GM12878 (cell line): ENCODE measurements at regions not wholly inside any gene's neighbourhood (a gene's known extent, or its start where the extent isn't known, plus 50 kb on each side); places are given as distances from the start of the nearest gene placed in this dataset.

Source experiments
- ATAC-seq: fragments of 200-7000 bp; cut with Tn5 transposase; 3 replicates; pipeline ENCODE4 v1.9.1; 2020; ENCODE audit warnings: mild to moderate bottlenecking, moderate library complexity
- BruUV-seq: library from RNA; stranded (reverse); fragments of 400-500 nt; replicated peaks from 2 replicates; lab custom pipeline; 2021; lab: Mats Ljungman, UMichigan
- CTCF ChIA-PET: fragments of 300-600 bp; sonication (Branson Sonifier 250); formaldehyde crosslinking; extraction: SDS; loops from one replicate; lab custom pipeline; 2021; ENCODE audit warnings: inconsistent platforms; lab: Yijun Ruan, JAX
- POLR2A ChIA-PET: fragments of 350-600 bp; formaldehyde crosslinking; extraction: SDS; loops from one replicate; lab custom pipeline; 2021; ENCODE audit warnings: inconsistent platforms; lab: Charles Lee
- RAD21 ChIA-PET: fragments of 300-600 bp; sonication (Branson Sonifier 250); formaldehyde crosslinking; loops from one replicate; lab custom pipeline; 2023; ENCODE audit warnings: antibody characterized with exemption; ENCODE audit not compliant: unreplicated experiment; lab: Charles Lee
- SMC1A ChIA-PET: fragments of 300-600 bp; sonication (Branson Sonifier 250); formaldehyde crosslinking; loops from one replicate; lab custom pipeline; 2023; ENCODE audit not compliant: unreplicated experiment, uncharacterized antibody; lab: Charles Lee
- DNase-seq: peaks from one replicate; pipeline ENCODE4 v3.0.0-alpha.2; 2011; ENCODE audit warnings: low read depth, low spot score
- FAIRE-seq: peaks from 3 replicates; lab custom pipeline; 2011; peaks lifted over from hg19 to GRCh38; lab: Jason Lieb, UNC
- H2AFZ ChIP-seq: 2 replicates; pipeline ENCODE4 v1.6.0; 2011; ENCODE audit warnings: low read depth, low read length, control low read depth; ENCODE audit not compliant: control insufficient read depth
- H3K27ac ChIP-seq: 2 replicates; pipeline ENCODE4 v1.5.1; 2011; ENCODE audit warnings: control low read depth; ENCODE audit not compliant: control insufficient read depth, insufficient read depth
- H3K27me3 ChIP-seq, 2 experiments: replicated peaks in 1 of 2; 2 replicates each; pipeline versions ENCODE4 v1.6.0 to v1.6.1; 2011; ENCODE audit warnings: low read length in 1 of 2; ENCODE audit not compliant: control insufficient read depth in 2 of 2, insufficient read depth in 2 of 2
- H3K36me3 ChIP-seq, 2 experiments: 2 replicates each; pipeline ENCODE4 v1.5.1; 2011; ENCODE audit warnings: low read length in 1 of 2; ENCODE audit not compliant: control insufficient read depth in 2 of 2, insufficient read depth in 2 of 2
- H3K4me1 ChIP-seq: 2 replicates; pipeline ENCODE4 v1.6.1; 2011; ENCODE audit warnings: mild to moderate bottlenecking, low read length, moderate library complexity, mixed read lengths; ENCODE audit not compliant: control insufficient read depth, insufficient read depth
- H3K4me2 ChIP-seq: 2 replicates; pipeline ENCODE4 v1.6.0; 2011; ENCODE audit warnings: control low read depth; ENCODE audit not compliant: control insufficient read depth, insufficient read depth
- H3K4me3 ChIP-seq: fragments of 200-600 bp; sonication (generic); 2 replicates; pipeline ENCODE4 v1.5.1; 2016
- H3K79me2 ChIP-seq: 2 replicates; pipeline ENCODE4 v1.6.0; 2011; ENCODE audit warnings: low read length; ENCODE audit not compliant: control insufficient read depth, insufficient read depth
- H3K9ac ChIP-seq: 2 replicates; pipeline ENCODE4 v1.8.0; 2011; ENCODE audit warnings: low read length, control low read depth, mixed read lengths; ENCODE audit not compliant: control insufficient read depth, insufficient read depth
- H3K9me3 ChIP-seq: replicated peaks from 3 replicates; pipeline ENCODE4 v1.5.1; 2011; ENCODE audit warnings: mild to moderate bottlenecking, low read length; ENCODE audit not compliant: control insufficient read depth, insufficient read depth
- H4K20me1 ChIP-seq: 2 replicates; pipeline ENCODE4 v1.6.0; 2011; ENCODE audit not compliant: control insufficient read depth, insufficient read depth
- BCL3 ChIP-seq: IDR thresholded peaks from 2 replicates; pipeline ENCODE4 v1.6.1; 2011; ENCODE audit warnings: borderline replicate concordance, low read depth, mild to moderate bottlenecking, moderate library complexity, low read length; ENCODE audit not compliant: insufficient read depth, poor library complexity, severe bottlenecking
- BHLHE40 ChIP-seq, 2 experiments: fragments of 450-650 bp in 1 of 2; IDR thresholded peaks; 2 replicates each; pipeline ENCODE4 v1.6.1; 2011 to 2017; ENCODE audit warnings: low read depth in 2 of 2, borderline replicate concordance in 1 of 2, improper control_type of control experiment in 1 of 2, low read length in 1 of 2, mild to moderate bottlenecking in 1 of 2
- CEBPB ChIP-seq, 2 experiments: fragments of 150-350 bp in 1 of 2; IDR thresholded peaks; 2 replicates each; pipeline ENCODE4 v1.6.1; 2012 to 2014; ENCODE audit warnings: low read depth in 2 of 2, low read length in 2 of 2, borderline replicate concordance in 1 of 2, inconsistent platforms in 1 of 2
- E2F4 ChIP-seq: IDR thresholded peaks from 2 replicates; pipeline ENCODE4 v1.6.1; 2012; ENCODE audit warnings: low read depth, low read length, improper control_type of control experiment
- EED ChIP-seq: sonication (generic); IDR thresholded peaks from 2 replicates; pipeline ENCODE4 v1.6.1; 2016; ENCODE audit warnings: antibody characterized with exemption, low read depth
- HDGF ChIP-seq: fragments of 450-650 bp; IDR thresholded peaks from 2 replicates; pipeline ENCODE4 v1.6.1; 2016; ENCODE audit warnings: antibody characterized with exemption
- NR2C2 ChIP-seq: IDR thresholded peaks from 2 replicates; pipeline ENCODE4 v1.6.1; 2011; ENCODE audit warnings: borderline replicate concordance, low read depth; ENCODE audit not compliant: control insufficient read depth, insufficient read length
- PML ChIP-seq: IDR thresholded peaks from 2 replicates; pipeline ENCODE4 v1.6.1; 2012; ENCODE audit warnings: low read length, inconsistent platforms
- PRDM15 ChIP-seq: fragments of 450-650 bp; formaldehyde crosslinking; IDR thresholded peaks from 2 replicates; pipeline ENCODE4 v1.4.0; 2020; ENCODE audit warnings: mild to moderate bottlenecking, moderate library complexity
- ZBTB4 ChIP-seq: fragments of 450-650 bp; formaldehyde crosslinking; IDR thresholded peaks from 2 replicates; pipeline ENCODE4 v1.4.0; 2022; ENCODE audit warnings: mild to moderate bottlenecking, moderate library complexity
- WGBS: methylation state at CpG from one replicate; pipeline ENCODE4 v1.1.6; 2016; ENCODE audit warnings: low lambda C conversion rate; ENCODE audit not compliant: insufficient replicate concordance, insufficient coverage; ENCODE audit errors: missing lambda C conversion rate; 5-methylcytosine and 5-hydroxymethylcytosine counted together
- in situ Hi-C: fragments of 300-500 bp; cut with MboI; formaldehyde crosslinking; loops from 9 replicates; pipeline ENCODE4 v1.14.3; 2018; ENCODE audit warnings: mixed read lengths
- intact Hi-C: fragments of 100-400 bp; cut with micrococcal nuclease; formaldehyde crosslinking; loops from one replicate; pipeline ENCODE4 v1.14.2; 2022; ENCODE audit not compliant: unreplicated experiment
- TF ChIP-seq, protein P1 (sequence below): fragments of 450-650 bp; IDR thresholded peaks from 2 replicates; pipeline ENCODE4 v1.6.1; 2018; ENCODE audit warnings: borderline replicate concordance, mild to moderate bottlenecking; ENCODE audit not compliant: partially characterized antibody

DNA sequence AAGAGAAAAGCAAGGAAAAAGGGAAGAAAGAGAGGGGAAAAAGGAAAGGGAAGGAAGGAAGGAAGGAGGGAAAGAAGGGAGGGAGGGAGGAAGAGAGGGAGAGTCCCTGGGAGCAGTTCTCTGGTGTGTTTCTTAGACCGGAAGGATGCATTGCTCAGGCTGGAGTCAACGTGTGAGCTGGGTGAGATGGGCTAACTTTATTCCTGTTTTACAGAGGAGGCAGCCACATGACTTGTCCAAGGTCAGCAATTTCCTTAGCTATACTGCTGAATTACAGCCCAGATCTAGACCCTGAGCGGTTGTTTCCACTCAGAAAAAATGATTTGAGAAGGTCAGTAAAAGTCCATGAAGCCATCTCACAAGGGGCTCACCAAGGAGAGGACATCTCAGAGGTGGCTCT lies 86.6 kb upstream of the APCDD1 start:
- ChIA-PET RAD21 (no interaction called here), POLR2A (no interaction called here)
- BruUV-seq, result no TSS peak
- no peak for TF ChIP-seq E2F4
- TF ChIP-seq, protein P1, sequence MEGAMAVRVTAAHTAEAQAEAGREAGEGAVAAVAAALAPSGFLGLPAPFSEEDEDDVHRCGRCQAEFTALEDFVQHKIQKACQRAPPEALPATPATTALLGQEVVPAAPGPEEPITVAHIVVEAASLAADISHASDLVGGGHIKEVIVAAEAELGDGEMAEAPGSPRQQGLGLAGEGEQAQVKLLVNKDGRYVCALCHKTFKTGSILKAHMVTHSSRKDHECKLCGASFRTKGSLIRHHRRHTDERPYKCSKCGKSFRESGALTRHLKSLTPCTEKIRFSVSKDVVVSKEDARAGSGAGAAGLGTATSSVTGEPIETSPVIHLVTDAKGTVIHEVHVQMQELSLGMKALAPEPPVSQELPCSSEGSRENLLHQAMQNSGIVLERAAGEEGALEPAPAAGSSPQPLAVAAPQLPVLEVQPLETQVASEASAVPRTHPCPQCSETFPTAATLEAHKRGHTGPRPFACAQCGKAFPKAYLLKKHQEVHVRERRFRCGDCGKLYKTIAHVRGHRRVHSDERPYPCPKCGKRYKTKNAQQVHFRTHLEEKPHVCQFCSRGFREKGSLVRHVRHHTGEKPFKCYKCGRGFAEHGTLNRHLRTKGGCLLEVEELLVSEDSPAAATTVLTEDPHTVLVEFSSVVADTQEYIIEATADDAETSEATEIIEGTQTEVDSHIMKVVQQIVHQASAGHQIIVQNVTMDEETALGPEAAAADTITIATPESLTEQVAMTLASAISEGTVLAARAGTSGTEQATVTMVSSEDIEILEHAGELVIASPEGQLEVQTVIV, result no peak
- TF ChIP-seq PRDM15, result no peak
- TF ChIP-seq BHLHE40 (IDR thresholded peaks at IDR 0.05; ENCODE audit: borderline replicate concordance in 1 of 2, low read depth in 2 of 2, low read length in 1 of 2), result no peak
- TF ChIP-seq EED, result no peak
- TF ChIP-seq PML, result no peak
- no peak for TF ChIP-seq ZBTB4 (CRISPR knock-in tag)
- TF ChIP-seq BCL3, result no peak
- no peak for TF ChIP-seq HDGF
- no peak for TF ChIP-seq CEBPB (IDR thresholded peaks at IDR 0.05; ENCODE audit: borderline replicate concordance in 1 of 2, low read depth in 2 of 2, low read length in 2 of 2)
- TF ChIP-seq NR2C2, result no peak

More for the DNA sequence above, 86.6 kb upstream of the APCDD1 start:
- FAIRE-seq (no peak), ATAC-seq (no peak), DNase-seq (no peak)
- Histone ChIP-seq H3K79me2 (no peaks in the 10 kb centered on the region), H3K27me3 (peaks cover 0 to 8% of the 10 kb centered on the region in 2 experiments; a peak in 2 of 4 replicates), H3K4me3 (no peak overlapping the region), H4K20me1 (no peaks in the 10 kb centered on the region), H3K9me3 (no peaks in the 10 kb centered on the region; the same call in 2 of the 3 replicates), H3K36me3 (no peaks in the 10 kb centered on the region), H3K4me2 (no peak overlapping the region), H3K4me1 (no peaks in the 10 kb centered on the region), H3K9ac (no peak overlapping the region), H2AFZ (no peak overlapping the region), H3K27ac (no peak overlapping the region)
- WGBS, result 37% methylated on average over 3 of the region's 3 CpGs
- SMC1A ChIA-PET, result no interaction called here
- intact Hi-C loops (no loop called here), in situ Hi-C loops (no loop called here)
- CTCF ChIA-PET, result interaction anchor here (0.6 kb wide), 1 partner anchor 760 kb away, joined by 4 read pairs; no protein-coding TSS in a partner anchor
